CD1c-positive myeloid dendritic cell (primary cell): ENCODE measurements at regions not wholly inside any gene's neighbourhood (a gene's known extent, or its start where the extent isn't known, plus 50 kb on each side); places are given as distances from the start of the nearest gene placed in this dataset.
"Not testable (repeated sequence)": the region's sequence is repeated elsewhere in the genome, so short reads cannot be mapped to it uniquely, and the experiment has no call there.

Source experiments
- DNase-seq: peaks from one replicate; pipeline ENCODE4 v3.0.0-alpha.2; 2016; ENCODE audit errors: extremely low spot score

DNA sequence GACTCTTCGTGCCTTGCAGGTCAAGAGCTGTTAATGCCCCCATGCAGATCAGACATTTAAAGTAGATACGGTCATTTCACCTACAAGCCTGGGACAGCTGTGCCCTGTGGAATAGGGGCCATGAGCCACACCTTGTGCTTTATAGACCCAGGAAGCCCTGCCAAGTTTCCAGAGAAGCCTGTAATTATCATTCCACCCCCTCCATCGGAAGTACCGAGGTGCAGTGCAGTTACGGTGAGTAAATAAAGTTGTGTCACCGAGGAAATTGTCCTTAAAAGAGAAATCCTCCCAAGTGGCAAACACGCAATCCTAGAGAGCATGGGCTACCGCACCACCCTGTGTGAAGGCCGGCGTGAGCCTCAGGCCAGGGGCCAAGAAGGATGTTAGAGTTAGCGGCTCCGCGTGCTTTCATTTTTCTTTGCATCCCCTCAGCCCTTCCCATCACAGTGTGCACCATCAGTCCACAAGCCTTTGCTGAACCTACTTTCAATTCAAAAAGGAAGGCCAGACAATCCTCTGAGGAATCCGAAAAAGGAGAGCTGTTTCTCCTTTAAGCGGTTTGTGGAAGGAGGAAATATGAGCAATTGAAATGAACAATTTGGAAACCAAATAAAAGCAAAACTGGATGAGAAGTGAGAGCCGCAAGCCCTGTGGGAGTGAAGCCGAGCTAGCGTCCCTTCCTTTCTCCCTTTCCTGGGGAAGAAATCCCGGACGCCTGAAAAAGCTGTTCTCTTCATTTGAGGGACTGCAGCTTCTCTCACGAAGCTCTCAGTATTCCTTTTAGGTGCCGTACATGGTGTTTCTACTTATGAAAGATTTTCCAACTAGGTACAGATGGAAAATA, 183.3 kb upstream of the PDE10A start:
- no peak for DNase-seq

GRCh38 chr6:165845493-165845892, 182.5 kb upstream of the PDE10A start:
- DNase-seq, result no peak

DNA sequence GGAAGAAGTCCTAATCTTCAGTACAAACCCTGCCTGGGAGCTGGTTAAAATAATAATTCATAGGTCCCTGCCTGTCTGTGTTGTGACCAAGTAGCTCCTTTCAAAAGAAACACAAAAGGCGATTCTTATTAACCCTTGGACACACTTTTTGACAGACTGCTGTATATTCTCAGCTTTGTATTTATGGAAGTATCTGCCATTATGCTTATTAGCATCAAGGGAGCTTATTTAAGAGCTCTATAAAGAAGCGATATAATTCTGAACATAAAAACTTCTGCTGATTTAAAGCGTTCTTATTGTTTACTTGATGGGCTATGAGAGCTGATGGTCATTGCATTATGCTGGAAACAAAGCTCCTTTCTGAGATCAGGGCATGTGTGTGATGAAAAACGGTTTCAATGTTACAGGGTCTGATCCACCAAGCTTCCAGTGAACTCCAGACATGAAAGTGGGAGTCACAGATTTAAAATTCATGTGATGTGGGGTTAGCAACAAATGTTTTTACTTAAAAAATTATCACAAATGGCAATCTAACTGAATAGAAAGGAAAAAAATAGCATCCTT, 181.8 kb upstream of the PDE10A start:
- DNase-seq, result no peak

DNA sequence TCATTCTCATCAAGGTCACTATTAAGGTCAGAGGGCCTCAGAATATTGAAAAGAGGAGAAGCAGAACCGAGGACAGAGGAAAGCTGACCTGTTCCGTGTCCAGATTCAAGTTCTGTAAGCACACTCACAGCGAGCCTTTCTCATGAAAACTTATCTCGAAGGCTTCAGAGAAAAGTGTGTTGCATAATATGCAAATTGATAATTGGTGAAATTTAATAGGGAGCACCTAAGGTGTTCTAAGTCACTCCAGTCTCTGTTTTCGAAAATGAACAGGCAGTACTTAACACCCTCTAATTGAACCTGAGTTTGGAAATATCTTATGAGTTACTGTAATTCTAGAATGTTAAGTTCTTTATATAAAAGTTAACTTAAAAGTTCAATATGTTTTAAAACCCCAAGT, 181.2 kb upstream of the PDE10A start:
- DNase-seq, result no peak

DNA sequence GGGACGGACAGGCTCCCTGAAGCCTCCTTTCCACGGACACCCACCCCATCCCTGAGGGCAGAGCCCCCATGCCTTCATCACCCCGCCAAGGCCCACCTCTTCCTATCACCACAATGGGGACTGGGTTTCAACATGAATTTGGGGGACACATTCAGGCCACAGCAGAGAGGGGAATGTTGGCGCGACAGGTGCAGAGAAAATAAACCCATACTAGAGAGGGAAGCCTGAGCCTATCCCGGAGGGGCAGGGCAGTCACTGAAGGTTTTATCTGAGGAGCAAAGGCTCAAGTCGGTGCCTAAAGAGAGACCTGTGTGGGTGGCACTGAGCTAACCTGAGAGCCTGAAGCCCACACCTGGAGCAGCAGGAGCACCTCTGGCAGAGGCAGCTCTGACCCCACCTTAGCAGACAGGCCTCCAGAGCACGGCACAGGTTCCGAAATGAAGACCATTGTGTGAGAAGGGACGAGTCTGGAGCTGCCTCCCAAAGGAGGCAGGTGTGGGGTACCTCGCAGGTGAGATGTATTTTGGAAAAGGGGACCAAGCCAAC, 180.6 kb upstream of the PDE10A start:
- no peak for DNase-seq

GRCh38 chr6:165843121-165843520, 180.1 kb upstream of the PDE10A start:
- DNase-seq, result no peak

DNA sequence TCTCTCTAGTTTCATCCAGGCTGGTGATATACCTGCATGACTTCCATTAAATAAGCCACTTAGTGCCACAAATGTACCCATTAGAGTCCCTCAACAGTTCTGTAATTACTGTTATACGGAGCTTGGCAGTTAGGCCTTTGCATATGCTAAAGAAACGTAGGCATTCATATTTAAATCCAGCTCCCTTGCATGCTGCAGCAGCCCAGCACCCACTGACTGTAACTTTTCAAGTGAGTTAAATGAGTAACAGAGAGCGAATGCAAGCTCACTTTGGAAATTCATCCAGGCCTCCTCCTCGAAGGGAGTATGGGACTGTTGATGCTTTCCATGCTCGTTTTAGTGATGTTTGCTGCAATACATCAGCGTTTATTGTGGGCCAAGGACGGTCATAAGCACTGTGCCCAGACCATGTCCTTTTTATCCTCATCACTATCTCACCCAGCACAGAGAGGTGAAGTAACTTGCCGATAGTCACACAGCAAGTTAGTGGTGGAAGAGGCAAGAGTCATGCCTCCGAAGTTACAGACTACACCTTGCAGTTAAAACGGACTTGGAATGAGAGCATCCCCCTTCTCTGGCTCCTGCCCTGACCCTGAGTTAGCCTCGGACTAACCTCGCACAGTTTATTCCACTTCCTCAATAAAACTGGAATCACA, 179.4 kb upstream of the PDE10A start:
- DNase-seq, result no peak

GRCh38 chr6:165841153-165841558, 178.1 kb upstream of the PDE10A start:
- DNase-seq, result no peak

DNA sequence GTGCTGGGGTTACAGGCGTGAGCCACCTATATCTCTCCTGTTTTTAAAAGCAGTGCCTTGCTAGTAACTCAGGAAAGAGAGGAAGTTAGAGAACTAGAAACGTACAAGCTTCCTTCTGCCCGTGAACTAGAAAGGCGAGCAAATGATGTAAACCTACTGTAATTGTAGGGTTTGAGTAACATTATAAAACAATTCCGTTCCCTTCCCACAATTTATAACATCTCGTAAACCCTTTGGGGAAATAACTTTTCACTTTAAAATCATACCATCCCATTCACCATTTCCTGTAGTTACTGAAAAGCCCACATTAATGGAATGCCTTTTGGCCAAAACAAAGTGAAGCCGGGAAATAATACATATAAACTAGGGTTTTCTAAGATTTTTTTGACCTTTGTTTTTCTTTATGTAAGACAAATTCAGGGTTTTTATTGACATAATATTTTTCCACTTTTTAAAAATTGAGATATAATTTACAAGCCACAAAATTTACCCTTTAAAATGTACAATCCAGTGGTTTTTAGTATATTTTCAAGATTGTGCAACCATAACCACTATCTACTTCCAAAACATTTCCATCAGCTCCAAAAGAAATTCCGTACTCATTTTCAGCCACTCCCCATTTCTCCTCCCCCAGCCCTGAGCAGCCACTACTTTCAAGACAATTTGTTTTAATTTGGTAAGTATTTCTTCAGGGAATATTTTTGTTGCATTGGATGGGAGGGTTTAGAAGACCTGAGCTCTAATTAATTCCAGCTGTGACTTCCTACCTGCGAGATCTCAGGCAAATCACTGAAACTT, 175.1 kb upstream of the PDE10A start:
- DNase-seq, result no peak

GRCh38 chr6:165836648-165837047, 173.6 kb upstream of the PDE10A start:
- DNase-seq, result not testable (repeated sequence)

DNA sequence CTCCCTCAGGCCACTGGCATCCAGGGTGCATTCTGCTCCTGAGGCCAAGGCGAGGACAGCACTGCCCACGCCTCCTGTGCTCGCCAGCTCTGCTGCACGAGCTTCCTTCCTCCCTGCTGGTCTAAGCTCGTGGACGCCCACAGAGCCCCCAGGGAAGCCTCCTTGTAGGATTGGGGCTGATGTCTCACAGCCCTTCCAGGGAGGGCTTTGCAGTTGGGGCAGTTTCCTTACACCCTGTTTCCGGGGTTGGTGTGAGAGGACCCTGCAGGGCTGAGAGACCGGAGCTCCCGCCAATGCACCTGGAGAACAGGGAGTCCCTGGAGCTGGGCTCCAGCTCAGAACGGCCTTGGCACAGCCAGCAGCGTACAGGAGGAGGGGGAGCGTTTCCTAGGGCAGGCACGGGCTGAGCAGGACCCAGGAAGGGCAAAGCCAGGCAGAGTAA, 172.4 kb upstream of the PDE10A start:
- DNase-seq, result no peak

GRCh38 chr6:165834613-165835259, 171.7 kb upstream of the PDE10A start:
- DNase-seq, result peak; percentile 20

- no peak for DNase-seq
Observed at GRCh38 chr6:165833355-165833754, 170.3 kb upstream of the PDE10A start.

DNA sequence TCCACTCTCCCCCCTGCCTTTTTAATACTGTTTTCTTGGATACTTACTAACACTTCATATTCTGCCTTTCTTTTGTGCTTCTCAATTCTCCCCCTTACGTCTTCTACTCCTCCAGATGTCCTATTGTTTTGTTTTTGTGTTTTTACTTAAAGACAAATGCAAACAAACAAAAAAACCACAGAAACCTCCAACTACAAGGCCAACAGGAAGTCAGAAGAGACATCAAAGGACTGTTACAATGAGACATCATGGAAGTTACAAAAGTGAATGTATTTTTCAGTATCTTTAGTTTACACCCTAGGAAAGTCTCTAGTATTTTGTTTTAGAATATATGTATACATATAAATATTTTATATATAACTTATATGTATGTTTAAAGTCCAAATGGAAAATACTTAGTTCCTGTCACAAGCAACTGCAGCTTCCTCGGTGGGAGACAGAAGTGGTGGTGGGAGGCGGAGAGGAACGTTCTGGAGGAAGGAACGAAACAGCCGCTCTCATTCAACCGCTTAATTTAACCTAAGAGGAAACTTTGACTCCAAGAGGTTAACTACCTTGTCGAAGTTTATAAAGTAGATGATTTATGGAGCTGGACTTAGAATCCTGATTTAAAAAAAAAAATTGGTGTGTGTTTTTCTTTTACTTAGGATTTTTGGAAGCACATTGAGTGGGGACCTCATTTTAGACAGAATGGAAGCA, 168.9 kb upstream of the PDE10A start:
- DNase-seq, result no peak

GRCh38 chr6:165830761-165831160, 167.7 kb upstream of the PDE10A start:
- no peak for DNase-seq

GRCh38 chr6:165829376-165829775, 166.3 kb upstream of the PDE10A start:
- no peak for DNase-seq

GRCh38 chr6:165827190-165827518, 164.1 kb upstream of the PDE10A start:
- no peak for DNase-seq

GRCh38 chr6:165826487-165827189, 163.6 kb upstream of the PDE10A start:
- no peak for DNase-seq

DNA sequence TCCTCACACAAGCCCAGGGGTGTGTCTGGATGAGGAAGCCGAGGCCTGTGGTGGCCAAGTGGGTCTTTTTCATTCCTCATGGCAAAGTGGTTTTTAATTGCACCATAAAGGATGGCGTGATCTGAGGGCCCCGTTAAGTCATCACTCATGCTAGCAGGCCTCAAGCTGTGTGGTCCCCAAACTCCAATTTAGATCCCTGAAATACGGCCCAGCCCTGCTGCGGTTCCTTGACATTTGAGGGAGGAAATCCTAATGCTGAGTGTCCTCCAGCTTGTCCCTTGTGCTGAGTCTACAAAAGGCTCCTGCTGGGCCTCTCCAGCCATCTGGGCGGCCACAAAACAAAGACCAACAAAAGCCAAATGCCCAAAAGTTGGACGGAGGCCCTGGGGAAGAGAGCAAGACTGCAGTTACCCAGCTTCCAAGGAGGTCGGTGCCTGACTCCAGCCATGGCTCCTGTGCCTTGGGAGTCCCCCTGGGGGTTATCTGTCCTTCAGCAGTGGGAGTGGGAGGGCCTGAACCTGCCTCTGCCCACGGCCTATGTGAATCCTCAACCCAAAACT, 162.3 kb upstream of the PDE10A start:
- no peak for DNase-seq
